SIG-M5 treated with dmso at 0.1 percent for 504 hours (cell line): ENCODE measurements at regions not wholly inside any gene's neighbourhood (a gene's known extent, or its start where the extent isn't known, plus 50 kb on each side); places are given as distances from the start of the nearest gene placed in this dataset.

Experiments used
- DNase-seq: peaks from one replicate; lab custom pipeline; 2025; ENCODE audit not compliant: unreplicated experiment; lab: John Stamatoyannopoulos, UW

DNA sequence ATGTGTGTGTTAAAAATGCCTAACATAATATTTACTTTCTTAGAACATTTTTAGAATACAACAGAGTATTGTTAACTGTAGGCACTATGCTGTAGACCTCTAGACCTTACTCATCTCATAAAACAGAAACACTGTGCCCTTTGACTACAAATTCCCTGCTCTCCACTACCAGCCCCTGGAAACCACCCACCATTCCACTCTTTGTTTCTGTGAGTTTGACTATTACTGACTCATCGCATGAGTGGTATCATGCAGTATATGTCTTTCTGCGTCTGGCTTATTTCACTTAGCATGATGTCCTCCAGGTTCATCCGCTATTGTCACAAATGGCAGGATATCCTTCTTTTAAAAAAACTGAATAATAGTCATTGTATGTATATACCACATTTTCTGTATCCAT is 216.7 kb upstream of the CFAP20DC start:
- no peak for DNase-seq

DNA sequence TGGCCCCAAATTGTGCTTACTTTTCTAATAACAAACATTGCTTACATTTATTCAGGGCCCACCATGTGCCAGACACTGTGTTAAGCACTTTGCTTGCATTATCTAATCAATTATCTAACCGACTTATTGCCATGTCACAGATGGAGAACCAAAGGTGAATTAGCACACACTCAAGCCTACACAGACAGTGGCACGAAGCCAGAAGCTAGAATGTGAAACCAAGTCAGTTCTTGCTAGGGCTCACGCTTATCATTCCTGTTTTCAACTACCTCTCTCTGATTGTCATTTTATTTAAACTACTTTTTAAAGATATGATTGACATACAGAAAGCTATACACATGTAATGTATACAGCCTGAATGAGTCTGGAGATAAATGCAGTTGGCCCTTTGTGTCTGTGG is 215.7 kb upstream of the CFAP20DC start:
- DNase-seq = no peak

DNA sequence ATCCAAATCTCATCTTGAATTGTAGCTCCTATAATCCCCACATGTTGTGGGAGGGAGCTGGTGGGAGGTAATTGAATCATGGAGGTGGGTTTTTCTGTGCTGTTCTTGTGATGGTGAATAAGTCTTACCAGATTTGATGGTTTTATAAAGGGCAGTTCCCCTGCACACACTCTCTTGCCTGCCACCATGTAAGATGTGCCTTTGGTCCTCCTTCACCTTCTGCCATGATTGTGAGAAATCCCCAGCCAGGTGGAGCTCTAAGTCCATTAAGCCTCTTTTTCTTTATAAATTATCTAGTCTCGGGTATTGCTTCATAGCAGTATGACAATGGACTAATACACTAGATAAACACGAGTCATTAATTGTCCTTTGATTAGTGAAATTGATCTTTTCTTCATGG is 214.5 kb upstream of the CFAP20DC start:
- no peak for DNase-seq

DNA sequence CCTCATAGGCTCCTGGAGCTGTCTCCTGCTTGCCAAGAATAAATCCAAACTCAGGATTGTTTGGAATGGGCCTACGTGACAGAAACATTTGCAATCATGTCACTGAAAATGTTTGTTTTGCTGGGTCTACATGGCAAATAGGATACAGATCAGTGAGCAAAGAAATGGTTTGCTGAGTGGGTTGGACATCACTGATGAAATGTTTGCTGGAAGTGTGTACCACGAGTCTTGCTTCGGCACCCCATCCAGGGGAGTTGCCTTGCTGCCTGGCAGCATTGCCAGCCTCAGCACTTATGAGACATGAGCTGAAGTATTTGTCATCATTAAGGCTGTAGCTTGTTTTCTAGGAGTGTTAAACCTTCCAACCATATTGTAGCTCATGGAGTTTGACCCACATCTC is 213.3 kb upstream of the CFAP20DC start:
- no peak for DNase-seq

DNA sequence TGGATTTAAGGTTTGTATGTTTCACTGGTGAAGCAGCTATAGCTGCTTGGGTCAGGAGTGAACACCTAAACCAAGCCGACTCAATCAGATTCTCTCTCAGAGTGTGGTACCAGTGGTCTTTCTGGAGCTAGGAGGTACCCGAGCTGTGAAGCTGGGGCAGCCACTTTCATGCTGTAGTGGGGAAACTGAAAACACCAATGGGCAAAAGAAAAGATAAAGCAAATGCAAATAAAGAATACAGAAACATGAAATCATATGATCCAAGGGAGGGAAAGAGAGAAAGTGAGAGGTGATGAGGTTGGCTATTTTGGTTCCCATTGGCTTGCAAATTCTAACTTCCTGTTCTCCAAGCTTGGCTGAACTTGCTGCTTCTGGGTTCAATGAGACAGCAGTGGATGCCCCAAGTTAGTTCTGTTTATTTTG is 212.3 kb upstream of the CFAP20DC start:
- no peak for DNase-seq

DNA sequence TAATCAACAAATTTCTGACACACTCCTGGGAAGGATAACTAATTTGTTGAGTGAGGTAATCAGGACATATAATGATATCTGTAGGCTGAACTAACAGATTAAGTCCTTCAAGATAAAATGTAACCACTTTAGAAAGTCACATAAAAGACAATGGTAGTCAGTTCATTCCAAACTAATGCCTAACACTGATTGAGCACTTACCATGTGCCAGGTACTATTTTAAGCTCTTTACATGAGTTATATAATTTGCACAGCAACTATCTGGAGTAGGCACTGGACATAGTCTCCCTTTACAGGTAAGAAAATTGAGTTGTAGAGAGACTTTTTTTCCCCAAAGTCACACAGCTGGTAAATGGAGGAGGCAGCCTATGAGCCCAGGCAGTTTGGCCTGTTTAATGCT is 211.2 kb upstream of the CFAP20DC start:
- no peak for DNase-seq

DNA sequence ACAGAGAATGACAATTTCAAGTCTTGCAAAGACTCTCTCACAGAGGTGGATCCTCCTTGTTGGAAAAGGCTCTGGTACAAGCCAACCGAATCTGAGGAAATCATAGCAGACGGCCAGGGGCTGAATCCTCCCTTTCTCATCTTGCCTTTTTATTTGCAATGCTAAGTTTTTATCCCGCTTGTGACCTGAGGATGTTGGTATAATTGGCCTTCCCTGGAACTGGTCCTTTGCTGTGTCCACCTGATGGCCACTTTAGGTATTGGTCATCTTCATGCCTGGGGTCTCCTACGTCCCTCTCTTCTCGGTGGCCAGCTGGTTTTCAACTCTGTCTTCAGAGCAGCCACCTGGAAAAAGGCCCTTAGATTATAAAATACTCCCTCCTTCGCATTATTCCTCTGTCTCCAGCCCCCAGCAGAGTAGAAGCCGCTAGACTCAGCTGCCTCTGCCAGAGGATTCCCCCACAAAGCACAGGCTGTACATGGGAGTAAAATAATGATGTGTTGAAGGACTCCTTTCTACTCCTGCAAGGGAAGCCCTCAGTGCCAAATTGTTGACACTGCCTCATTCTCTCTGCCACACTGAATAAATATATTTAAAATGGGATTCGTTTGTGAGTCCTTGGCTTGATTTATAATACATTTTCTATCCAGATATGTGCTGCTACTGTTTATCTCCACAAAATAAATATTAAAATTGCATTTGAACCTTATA is 208.9 kb upstream of the CFAP20DC start:
- DNase-seq = no peak

DNA sequence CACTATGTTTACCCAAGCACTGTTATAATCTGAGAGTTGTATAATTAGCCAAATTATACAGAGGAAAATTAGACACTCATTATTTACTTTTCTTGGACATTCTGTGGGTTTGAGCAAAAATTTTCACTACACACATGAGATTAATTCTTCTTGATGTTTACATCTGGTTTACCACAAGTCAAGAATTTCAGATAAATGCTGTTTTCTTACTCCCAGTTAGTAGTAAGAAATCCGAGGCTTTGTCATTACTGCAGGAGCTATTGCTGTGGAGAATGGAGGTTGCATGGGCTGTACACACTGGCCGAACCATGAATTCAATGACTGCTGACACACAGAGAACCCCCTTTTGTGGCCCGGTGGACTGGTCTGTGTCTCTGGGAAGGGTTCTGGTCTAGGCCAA is 207.7 kb upstream of the CFAP20DC start:
- no peak for DNase-seq

DNA sequence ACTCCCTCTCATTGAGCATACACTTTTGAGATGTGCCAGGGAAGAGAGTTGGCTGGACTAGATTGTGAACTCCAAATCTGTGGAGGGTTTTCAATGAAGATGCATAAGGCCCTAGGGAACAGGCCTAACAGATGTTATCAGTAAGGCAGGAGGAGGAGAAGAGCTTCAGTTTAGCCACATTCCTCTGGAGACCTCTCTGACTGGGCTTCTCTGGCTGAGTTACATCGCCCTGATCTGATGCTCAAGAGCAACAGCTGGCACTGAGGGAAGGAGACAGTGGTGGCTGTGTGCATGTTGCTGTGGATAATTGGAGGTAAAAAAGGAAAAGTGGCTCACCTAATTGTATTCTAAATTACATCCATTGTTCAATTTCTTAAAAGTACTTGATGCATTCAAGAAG is 206.4 kb upstream of the CFAP20DC start:
- DNase-seq = no peak

DNA sequence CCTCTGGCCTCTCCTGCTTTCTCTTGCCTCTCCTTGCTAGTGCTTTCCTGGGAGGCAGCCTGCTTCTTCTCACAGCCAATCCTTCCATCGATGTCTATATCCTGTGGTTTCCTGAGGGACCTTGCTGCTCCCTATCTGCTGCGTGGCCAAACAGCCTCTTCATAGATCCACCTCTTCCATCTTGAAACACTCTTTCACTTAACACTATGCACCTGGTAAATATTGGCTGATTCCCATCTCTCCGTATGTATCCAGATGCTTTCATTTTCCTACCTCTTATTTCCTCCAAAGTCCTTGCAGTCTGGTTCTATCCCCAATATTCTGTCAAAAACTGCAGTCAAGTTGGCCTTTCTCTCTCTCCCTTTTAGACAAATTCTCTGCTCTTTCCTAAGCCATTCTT is 205.2 kb upstream of the CFAP20DC start:
- no peak for DNase-seq

DNA sequence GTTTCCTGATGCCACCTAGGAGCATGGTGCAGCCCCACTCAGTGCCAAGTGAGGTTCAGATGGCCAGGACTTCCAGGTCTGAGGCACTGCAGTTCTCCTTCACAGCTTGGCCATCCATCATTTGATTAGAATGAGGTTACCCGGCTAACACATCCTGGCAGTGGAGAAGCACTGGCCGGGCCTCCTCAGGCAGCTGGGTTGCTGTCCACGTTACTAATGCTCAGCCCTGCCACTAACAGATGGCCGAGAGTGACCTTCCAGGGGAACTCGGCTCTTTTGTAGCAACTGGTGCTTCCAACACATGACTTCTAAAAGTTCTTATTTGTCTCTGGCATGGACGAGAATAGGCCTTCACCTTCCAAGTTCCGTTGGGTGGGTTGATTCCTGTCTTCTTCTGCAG is 204.6 kb upstream of the CFAP20DC start:
- no peak for DNase-seq

DNA sequence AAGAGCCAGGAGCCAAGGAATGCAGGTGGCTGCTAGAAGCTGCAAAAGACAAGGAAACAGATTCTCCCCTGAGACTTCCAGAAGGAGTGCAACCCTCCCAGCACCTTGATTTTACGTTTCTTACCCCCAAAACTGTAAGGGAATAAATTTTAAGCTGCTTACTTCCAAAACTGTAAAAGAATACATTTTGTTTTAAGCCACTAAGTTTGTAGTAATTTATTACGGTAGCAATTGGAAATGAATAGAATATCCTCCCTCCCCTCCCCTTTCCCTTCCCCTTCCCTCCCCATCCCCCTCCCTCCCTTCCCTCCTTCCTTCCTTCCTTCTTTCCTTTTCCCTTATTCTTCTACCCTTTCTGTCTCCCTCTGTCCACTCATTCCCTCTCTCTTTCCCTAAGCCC is 203.7 kb upstream of the CFAP20DC start:
- DNase-seq = no peak

DNA sequence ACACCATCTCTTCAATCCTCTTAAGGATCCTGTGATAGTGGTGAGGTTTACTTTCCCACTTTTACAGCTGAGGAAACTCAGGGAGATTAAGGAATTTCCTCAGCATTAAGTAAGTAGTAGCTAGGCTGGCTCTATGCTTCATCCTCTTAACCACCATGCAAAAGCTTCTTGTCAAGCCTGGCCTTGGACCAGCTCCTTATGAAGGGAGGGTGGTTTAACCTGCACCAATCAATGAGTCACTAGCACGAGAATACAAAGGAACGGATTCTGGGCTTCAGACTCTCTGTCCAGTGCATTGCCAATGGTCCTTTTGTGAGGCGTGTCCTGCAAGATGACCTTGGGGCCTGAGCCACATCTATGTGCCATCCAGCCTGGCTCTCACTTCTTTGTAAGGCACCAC is 202.0 kb upstream of the CFAP20DC start:
- DNase-seq = no peak

DNA sequence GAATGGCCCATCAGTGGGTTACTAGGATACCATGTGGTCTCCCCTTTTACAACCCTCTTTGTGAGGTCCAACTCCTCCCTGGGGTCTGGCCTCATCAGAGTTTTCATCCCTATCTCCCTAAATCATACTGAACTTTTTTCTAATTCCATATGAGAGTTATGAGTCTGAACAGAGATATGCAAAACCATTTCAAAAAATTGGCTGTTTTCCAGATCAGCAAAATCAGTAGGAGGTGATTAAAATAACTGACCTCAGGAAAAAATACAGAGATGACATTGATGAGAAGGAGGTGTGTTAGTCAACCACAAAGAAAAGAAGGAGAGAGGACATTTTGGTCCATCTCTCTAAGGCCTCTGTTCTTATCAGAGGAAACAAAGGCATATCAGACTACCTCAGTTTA is 200.8 kb upstream of the CFAP20DC start:
- DNase-seq = no peak

DNA sequence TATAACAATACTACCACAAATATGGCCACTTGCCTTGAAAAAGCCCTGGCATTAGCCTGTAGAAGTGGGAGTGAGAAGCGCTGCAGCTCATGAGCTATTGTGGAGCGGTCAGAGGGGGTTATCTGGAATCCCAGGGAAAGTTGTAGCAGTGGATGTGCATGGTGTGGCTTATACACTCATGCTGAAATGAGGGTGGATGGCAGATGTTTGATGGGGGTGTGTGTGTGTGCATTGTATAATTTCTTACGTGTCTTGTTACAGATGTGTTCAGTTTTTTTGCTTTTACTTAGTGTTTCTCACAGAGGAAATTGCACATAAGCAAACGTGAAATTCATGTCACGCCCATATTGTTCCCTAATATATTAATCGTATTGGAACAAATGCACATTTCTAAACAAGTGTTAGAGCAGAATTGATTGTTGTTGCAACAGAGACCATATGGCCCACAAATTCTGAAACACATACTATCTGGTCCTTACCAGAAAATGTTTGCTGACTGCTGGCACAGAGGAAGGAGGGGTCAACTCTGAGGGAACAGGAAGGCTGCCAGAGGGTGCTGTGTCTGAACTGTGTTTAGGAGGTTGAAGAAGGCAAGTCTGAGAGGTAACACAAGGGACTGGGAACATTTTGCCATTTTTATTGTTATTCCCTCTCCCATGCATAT is 200.0 kb upstream of the CFAP20DC start:
- DNase-seq = no peak

DNA sequence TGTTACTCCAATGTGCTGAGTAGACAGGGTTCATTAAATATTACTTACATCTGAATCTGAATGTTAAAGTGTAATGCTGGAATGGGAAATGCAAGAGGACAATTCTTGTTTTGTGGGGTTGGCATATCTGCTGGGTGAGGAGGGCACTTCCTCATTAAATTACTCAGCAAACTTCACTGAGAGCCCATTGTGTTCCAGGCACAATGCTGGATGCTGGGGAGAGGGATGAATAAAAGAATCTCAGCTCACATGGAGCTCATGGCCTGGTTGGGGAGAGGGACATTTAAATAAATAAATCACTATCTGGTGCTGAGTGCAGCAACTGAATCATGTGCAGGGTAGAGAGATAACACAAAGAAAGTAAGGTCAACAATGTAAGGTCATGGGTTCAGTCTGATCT is 199.2 kb upstream of the CFAP20DC start:
- DNase-seq = no peak

DNA sequence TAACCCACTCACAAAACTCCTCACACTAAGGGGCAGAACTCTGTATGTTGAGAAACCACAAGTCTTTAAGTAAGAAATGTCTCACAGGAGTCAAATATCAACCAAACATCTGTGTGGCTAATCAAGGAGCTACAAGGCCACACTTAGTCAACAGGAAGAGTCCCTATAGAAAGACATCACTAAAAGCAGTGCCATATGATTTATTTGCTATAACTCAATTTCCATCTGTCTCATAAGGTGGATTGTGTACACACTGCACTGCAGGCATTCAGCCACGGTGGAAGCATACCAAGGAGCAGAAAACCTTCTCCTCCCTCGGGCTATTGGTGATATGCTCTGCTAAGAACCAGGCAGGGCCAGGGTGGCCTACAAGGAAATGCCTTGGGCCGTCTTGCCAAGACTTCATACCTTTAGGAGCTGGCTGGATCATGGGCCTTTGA is 197.6 kb upstream of the CFAP20DC start:
- no peak for DNase-seq

DNA sequence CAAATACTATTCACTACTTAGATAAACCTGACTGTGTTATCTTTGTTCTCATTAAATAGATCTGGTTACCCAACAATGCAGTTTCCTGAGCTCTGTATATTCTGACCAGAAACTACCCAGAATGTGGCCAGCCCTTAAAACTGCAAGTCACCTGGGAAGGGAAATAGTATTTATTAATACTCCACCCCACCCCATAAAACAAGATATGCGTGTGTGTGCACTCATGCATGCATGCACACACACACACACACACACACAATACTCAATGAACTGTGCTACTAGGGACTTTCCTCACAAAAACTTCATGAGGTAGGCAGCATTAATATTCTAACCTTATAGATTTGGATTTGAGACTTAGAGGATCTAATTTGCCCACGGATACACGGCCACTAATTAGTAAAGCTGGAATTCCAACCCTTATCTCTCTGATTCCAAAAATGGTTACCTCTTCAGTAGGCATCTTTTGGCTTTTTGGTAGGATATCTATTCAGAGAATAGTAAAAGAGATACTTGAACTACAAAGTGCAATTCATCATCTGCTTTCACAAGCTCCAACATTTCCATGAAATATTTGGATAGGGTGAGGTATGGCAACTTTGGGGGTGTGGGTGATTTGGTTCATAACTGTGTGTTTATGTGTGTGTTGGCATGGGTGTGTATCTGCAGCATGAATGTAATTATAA is 197.0 kb upstream of the CFAP20DC start:
- no peak for DNase-seq

DNA sequence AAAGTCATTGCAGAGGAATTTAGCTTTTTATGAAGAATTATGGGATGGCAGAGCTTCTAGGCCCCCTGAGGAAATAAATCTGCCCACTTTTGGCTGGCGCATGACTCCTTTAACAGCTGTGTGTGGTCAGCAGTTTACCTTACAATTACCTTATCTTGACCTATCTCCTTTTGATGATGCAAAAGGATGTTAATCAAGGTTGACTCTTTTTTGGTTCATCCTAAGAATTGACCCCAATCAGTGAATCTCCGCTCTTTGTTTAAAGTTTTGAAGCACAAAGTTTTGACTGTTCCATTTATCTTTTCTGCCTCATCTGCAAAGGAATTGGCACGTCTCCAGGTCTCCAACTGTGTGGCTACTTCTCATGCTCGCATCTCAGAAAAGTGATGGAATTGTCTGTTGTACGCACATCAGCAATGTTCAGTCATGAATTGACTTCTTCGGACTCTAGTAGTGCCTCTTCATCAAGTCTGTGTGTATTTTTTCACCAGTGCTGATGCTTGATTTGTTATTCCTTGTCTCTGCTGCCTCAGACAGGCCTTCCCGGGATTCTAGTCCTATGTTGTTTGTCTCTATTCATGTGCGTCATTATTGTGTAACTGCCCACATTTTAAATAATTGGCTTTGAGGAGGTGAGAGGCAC is 196.2 kb upstream of the CFAP20DC start:
- no peak for DNase-seq

DNA sequence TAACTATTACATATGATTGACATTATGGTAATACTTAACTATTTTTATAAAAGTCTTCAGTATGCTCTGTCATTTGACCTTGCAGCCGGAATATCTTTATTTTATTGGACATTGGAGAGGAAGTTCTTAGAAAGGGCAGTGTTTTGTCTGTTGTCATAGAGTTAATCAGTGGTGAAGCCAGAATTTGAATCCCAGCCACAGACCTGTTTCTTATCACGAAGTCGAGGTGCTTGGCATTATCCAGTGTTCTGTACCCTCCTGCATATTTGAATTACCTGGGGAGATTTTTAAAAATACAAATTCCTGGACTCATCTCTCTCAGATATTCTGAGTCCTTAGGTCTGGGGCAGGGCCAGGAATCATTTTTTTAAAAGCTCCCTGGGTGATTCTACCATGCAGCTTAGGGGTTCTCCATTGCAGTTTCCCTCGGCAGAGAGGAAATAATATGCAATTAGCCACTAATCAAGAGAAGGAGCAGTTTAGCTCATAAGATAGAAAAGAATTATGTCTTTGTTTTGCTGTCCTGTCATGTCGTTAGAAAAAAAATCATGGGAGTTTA is 195.6 kb upstream of the CFAP20DC start:
- DNase-seq = no peak

DNA sequence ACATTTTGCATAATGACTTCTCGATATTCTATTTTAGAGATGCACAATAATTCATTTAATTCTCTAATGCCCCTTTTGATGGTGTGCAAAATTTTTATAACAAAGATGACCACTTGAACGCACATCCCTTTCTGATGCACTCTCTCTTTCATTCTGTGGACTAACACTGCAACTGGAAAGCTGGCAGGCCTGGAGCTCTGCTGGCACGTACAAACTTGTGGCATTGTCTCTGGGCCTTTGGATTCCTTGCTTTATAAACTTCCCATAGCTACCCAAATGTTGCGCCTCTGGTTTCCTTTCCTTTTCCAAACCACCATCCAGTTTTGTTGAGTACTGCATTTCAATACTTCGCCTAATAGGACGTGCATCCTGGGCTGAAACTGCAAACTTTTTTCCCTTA is 194.5 kb upstream of the CFAP20DC start:
- no peak for DNase-seq

DNA sequence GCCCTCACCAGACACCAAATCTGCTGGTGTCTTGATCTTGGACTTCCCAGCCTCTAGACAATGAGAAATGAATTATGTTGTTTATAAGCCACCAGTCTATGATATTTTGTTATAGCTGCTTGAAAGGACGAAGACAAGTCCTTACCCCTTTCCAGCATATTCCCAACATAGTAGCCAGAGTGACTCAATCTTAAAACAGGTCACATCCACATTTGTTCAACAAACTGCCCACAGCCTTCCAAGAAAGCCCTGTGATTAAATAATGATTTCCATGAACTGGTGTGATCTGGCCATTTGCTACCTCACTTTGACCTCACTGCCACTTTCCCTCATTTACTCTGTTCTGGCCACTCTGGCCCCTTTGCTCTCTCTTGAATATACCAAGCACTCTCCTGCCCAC is 193.7 kb upstream of the CFAP20DC start:
- DNase-seq = no peak
